Parathyroid adenoma (tissue), 2 donors: ENCODE measurements at regions not wholly inside any gene's neighbourhood (a gene's known extent, or its start where the extent isn't known, plus 50 kb on each side); places are given as distances from the start of the nearest gene placed in this dataset.

Experiments
- H2AFZ ChIP-seq: fragments of 300-600 bp; sonication (generic); one replicate; pipeline ENCODE4 v1.7.0; 2017; ENCODE audit warnings: antibody characterized with exemption, mild to moderate bottlenecking
- H3K27ac ChIP-seq: fragments of 300-600 bp; sonication (generic); one replicate; pipeline ENCODE4 v1.7.0; 2017
- H3K27me3 ChIP-seq: fragments of 300-600 bp; sonication (generic); one replicate; pipeline ENCODE4 v1.7.0; 2017; ENCODE audit warnings: low read length; ENCODE audit not compliant: control insufficient read depth, insufficient read depth
- H3K36me3 ChIP-seq: fragments of 300-600 bp; sonication (generic); one replicate; pipeline ENCODE4 v1.7.0; 2017; ENCODE audit warnings: low read length; ENCODE audit not compliant: control insufficient read depth, insufficient read depth
- H3K4me1 ChIP-seq: fragments of 300-600 bp; sonication (generic); one replicate; pipeline ENCODE4 v1.7.0; 2017; ENCODE audit warnings: control low read depth
- H3K4me2 ChIP-seq: fragments of 300-600 bp; sonication (generic); one replicate; pipeline ENCODE4 v1.7.0; 2017; ENCODE audit warnings: low read length
- H3K4me3 ChIP-seq: fragments of 300-600 bp; sonication (generic); one replicate; pipeline ENCODE4 v1.7.0; 2017; ENCODE audit warnings: low read depth, low read length
- H3K79me2 ChIP-seq: fragments of 300-600 bp; sonication (generic); one replicate; pipeline ENCODE4 v1.7.0; 2017; ENCODE audit warnings: control low read depth
- H3K9ac ChIP-seq: fragments of 300-600 bp; sonication (generic); one replicate; pipeline ENCODE4 v1.7.0; 2017; ENCODE audit warnings: mild to moderate bottlenecking
- H3K9me3 ChIP-seq: fragments of 300-600 bp; sonication (generic); one replicate; pipeline ENCODE4 v1.7.0; 2017; ENCODE audit warnings: low read length; ENCODE audit not compliant: control insufficient read depth
- TF ChIP-seq, protein P1 (sequence below): fragments of 300-600 bp; sonication (generic); IDR thresholded peaks from one replicate; pipeline ENCODE4 v1.7.0; 2017; ENCODE audit warnings: antibody characterized with exemption, mild to moderate bottlenecking
- donor health status: primary hyperparathyroidism.

DNA sequence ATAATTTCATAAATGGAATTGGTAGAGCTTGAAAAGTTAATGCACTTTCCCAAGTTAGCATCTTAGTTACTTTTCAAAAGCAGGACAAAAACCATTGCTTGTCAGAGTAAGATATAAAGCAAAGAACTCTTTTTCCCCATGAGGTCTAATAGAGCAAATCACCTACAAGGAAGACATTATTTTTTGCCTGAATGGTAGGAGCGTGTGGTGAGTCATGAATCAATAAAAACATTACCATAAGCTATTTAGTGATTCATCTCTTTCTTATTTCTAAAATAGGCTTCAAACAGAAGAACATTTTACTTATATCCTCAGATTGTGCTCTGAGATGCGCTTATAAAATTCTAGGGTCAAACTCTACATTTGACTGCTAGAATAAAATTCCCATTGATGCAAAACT lies 109.4 kb upstream of the GPRIN3 start:
- Histone ChIP-seq H2AFZ (no peak overlapping the region), H3K27me3 (no peaks in the 10 kb centered on the region), H3K4me3 (no peak overlapping the region), H3K79me2 (no peaks in the 10 kb centered on the region), H3K4me2 (no peak overlapping the region), H3K27ac (no peak overlapping the region), H3K4me1 (no peaks in the 10 kb centered on the region), H3K9ac (no peak overlapping the region), H3K36me3 (no peaks in the 10 kb centered on the region), H3K9me3 (no peaks in the 10 kb centered on the region)
- TF ChIP-seq, protein P1, sequence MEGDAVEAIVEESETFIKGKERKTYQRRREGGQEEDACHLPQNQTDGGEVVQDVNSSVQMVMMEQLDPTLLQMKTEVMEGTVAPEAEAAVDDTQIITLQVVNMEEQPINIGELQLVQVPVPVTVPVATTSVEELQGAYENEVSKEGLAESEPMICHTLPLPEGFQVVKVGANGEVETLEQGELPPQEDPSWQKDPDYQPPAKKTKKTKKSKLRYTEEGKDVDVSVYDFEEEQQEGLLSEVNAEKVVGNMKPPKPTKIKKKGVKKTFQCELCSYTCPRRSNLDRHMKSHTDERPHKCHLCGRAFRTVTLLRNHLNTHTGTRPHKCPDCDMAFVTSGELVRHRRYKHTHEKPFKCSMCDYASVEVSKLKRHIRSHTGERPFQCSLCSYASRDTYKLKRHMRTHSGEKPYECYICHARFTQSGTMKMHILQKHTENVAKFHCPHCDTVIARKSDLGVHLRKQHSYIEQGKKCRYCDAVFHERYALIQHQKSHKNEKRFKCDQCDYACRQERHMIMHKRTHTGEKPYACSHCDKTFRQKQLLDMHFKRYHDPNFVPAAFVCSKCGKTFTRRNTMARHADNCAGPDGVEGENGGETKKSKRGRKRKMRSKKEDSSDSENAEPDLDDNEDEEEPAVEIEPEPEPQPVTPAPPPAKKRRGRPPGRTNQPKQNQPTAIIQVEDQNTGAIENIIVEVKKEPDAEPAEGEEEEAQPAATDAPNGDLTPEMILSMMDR, result no peak

DNA sequence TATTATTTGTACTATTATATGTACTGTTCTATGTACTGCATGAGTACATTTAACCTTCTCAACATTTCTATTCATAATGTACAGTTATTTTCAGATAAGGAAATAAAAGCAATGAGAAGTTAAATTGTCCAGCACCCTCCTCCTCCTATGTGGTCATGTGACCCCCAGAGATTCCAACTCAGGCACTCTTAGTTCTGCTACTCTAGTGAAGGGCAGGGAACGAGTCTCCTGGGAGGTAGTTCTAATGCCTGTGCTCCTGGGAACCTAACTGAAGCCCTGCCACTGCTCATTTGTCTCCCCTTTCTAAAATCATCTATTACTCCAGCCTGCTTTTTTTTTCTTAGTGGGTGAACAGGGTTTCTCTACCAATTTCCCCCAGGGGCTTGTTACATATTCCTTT lies 105.9 kb upstream of the GPRIN3 start:
- Histone ChIP-seq H3K9me3 (no peaks in the 10 kb centered on the region), H3K36me3 (no peaks in the 10 kb centered on the region), H3K27ac (no peak overlapping the region), H2AFZ (no peak overlapping the region), H3K9ac (no peak overlapping the region), H3K4me2 (no peak overlapping the region), H3K27me3 (no peaks in the 10 kb centered on the region), H3K79me2 (no peaks in the 10 kb centered on the region), H3K4me1 (no peaks in the 10 kb centered on the region), H3K4me3 (no peak overlapping the region)
- TF ChIP-seq, protein P1, result no peak

DNA sequence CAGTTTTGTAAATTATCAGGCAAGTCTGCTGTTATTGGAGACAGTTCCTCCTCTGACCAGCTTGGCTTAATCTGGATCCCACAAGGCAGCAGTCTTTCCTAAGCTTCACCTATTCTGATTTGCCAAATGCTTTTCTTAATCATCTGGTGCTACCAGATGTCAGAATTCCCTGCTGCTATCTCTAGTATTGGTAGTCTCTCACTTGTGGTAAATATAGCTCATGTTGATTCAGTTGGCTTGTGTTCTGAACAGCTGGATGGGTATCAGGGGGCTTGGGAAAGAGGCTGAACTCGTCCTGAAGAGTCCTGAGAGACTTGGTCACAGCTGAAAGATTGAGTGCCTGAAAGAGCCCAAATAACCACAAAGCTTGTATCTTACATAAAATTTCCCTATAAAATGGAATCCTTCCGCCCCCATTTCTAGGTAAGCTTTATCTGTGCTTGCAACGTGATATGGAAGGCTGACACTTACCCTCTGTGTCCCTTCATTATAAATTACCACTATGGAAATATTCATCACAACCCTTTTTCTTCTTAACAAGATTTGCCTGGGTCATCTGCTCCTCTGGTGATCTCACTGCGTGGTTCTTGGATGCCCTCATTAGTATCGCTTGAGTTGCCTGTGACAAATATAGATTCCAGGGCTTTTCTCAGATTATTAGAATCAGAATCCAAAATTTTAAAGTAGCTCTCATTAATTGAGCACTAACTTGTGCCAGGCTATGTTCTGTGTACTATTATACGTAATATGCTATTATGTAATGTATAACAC lies 104.1 kb upstream of the GPRIN3 start:
- Histone ChIP-seq H3K9ac (no peak overlapping the region), H3K27ac (no peak overlapping the region), H3K4me1 (no peaks in the 10 kb centered on the region), H3K9me3 (no peaks in the 10 kb centered on the region), H3K4me3 (no peak overlapping the region), H3K79me2 (no peaks in the 10 kb centered on the region), H3K4me2 (no peak overlapping the region), H3K27me3 (no peaks in the 10 kb centered on the region), H2AFZ (no peak overlapping the region), H3K36me3 (no peaks in the 10 kb centered on the region)
- TF ChIP-seq, protein P1, result no peak

DNA sequence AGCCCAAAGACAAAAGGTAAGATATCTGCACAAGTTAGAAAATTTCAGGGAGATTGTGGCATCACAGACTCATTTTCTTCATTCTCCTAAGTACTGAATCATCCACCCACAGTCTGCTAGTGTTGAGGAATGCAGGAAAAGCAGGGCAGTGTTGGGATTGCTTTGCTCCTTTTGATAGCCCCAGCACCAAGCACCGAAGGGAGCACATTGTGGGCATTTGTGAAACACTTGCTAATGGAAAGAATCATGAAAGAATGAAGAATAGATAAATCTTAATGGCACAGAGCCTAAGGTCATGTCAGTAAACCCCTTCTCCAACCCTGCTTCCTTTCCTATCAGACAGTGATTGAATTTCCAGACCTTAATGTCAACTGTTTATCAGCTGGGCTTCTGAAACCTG lies 103.1 kb upstream of the GPRIN3 start:
- TF ChIP-seq, protein P1, result no peak
- Histone ChIP-seq H2AFZ (no peak overlapping the region), H3K36me3 (no peaks in the 10 kb centered on the region), H3K9me3 (no peaks in the 10 kb centered on the region), H3K27ac (no peak overlapping the region), H3K79me2 (no peaks in the 10 kb centered on the region), H3K27me3 (no peaks in the 10 kb centered on the region), H3K4me2 (no peak overlapping the region), H3K4me1 (no peaks in the 10 kb centered on the region), H3K9ac (no peak overlapping the region), H3K4me3 (no peak overlapping the region)

DNA sequence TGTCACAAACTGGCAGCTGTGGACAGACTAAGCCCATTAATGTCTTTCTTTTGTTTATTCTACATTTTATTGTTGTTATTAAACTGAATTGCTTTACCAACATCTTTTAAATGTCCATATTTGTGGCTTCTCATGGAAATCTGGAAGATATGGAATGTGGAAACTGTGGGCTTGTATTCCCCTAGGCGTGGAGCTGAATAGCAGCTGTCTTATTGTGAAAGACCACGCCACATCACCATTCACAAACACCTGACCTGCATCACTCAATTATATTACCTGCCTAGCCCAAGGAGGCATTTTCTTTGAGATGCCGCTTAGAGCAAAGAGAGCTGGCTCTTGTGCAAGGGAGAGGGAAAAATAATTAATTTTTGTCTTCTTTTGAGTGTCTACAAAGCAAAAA lies 96.9 kb upstream of the GPRIN3 start:
- no peak overlapping the region for H3K9ac ChIP-seq
- no peak overlapping the region for H3K4me3 ChIP-seq
- no peaks in the 10 kb centered on the region for H3K36me3 ChIP-seq
- no peaks in the 10 kb centered on the region for H3K4me1 ChIP-seq
- no peaks in the 10 kb centered on the region for H3K27me3 ChIP-seq
- no peak overlapping the region for H3K4me2 ChIP-seq
- H3K9me3 ChIP-seq, result no peaks in the 10 kb centered on the region
- H2AFZ ChIP-seq, result no peak overlapping the region
- no peak overlapping the region for H3K27ac ChIP-seq
- TF ChIP-seq, protein P1, result no peak
- H3K79me2 ChIP-seq, result no peaks in the 10 kb centered on the region
